ENCODE measurements at regions not wholly inside any gene's neighbourhood (a gene's known extent, or its start where the extent isn't known, plus 50 kb on each side); places are given as distances from the start of the nearest gene placed in this dataset.

DNA sequence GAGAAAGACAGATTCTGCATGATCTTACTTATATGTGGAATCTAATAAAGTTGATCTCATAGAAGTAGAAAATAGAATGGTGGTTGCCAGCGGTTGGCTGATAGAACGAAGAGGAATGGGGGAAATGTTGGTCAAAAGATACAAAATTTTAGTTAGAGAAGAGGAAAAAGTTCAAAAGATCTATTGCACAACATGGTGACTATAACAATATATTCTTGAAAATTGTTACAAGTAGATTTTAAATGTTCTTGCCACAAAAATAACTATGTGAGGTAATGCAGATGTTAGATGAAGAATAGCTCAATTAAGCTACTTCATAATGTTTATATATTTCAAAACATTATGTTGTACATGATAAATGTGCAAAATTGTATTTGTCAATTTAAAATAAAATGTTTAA lies 112.3 kb upstream of the SMIM30 start:
- TF ChIP-seq, protein P1, sequence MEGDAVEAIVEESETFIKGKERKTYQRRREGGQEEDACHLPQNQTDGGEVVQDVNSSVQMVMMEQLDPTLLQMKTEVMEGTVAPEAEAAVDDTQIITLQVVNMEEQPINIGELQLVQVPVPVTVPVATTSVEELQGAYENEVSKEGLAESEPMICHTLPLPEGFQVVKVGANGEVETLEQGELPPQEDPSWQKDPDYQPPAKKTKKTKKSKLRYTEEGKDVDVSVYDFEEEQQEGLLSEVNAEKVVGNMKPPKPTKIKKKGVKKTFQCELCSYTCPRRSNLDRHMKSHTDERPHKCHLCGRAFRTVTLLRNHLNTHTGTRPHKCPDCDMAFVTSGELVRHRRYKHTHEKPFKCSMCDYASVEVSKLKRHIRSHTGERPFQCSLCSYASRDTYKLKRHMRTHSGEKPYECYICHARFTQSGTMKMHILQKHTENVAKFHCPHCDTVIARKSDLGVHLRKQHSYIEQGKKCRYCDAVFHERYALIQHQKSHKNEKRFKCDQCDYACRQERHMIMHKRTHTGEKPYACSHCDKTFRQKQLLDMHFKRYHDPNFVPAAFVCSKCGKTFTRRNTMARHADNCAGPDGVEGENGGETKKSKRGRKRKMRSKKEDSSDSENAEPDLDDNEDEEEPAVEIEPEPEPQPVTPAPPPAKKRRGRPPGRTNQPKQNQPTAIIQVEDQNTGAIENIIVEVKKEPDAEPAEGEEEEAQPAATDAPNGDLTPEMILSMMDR (IDR thresholded peaks at IDR 0.05; ENCODE audit: unreplicated experiment) = no peak
- no peak overlapping the region for H3K27ac Mint-ChIP-seq (ENCODE audit: low read depth, unreplicated experiment)
- POLR2A ChIA-PET = no interaction called here
- CTCF ChIA-PET = no interaction called here
- intact Hi-C loops (cut with micrococcal nuclease) = no loop called here
- no peak for DNase-seq (ENCODE audit: unreplicated experiment)
- no peaks in the 10 kb centered on the region for H3K27me3 Mint-ChIP-seq (ENCODE audit: insufficient read depth, unreplicated experiment)
- no peaks in the 10 kb centered on the region for H3K36me3 Mint-ChIP-seq (ENCODE audit: insufficient read depth, unreplicated experiment)
- H3K9me3 Mint-ChIP-seq (ENCODE audit: unreplicated experiment) = peaks cover 16% of the 10 kb centered on the region
- H3K4me1 Mint-ChIP-seq (ENCODE audit: insufficient read depth, unreplicated experiment) = no peaks in the 10 kb centered on the region
- H3K4me3 Mint-ChIP-seq (ENCODE audit: unreplicated experiment) = no peak overlapping the region
- no TSS peak for BruUV-seq (replicated peaks)

DNA sequence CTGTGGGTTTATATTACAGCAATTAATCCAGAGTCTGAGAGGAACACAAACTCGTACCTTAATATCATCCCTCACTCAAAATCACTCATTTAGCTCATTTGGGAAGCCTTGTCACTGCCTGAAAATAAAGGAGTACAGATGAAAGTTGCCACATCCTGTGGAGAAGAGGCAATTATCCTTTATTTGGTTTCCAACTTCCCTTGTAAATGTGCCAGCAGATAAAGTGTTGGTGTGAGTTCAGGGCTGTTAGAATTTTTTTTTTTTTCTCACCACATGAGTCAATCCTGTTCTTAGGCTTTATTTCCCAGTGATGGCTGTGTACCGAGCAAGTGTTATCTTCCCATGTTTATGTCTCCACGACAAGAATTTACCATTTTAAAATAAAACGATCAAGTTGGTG lies 99.0 kb upstream of the SMIM30 start:
- CTCF ChIA-PET = interaction anchor here (0.7 kb wide), 1 partner anchor 13 kb away, joined by 4 read pairs; no protein-coding TSS in a partner anchor
- Mint-ChIP-seq H3K4me3 (ENCODE audit: unreplicated experiment) (no peak overlapping the region), H3K9me3 (ENCODE audit: unreplicated experiment) (no peaks in the 10 kb centered on the region), H3K27ac (ENCODE audit: low read depth, unreplicated experiment) (no peak overlapping the region), H3K4me1 (ENCODE audit: insufficient read depth, unreplicated experiment) (no peaks in the 10 kb centered on the region), H3K36me3 (ENCODE audit: insufficient read depth, unreplicated experiment) (no peaks in the 10 kb centered on the region), H3K27me3 (ENCODE audit: insufficient read depth, unreplicated experiment) (no peaks in the 10 kb centered on the region)
- no TSS peak for BruUV-seq (replicated peaks)
- POLR2A ChIA-PET = no interaction called here
- TF ChIP-seq, protein P1 (IDR thresholded peaks at IDR 0.05; ENCODE audit: unreplicated experiment) = no peak
- intact Hi-C loops (cut with micrococcal nuclease) = no loop called here
- DNase-seq (ENCODE audit: unreplicated experiment) = no peak

DNA sequence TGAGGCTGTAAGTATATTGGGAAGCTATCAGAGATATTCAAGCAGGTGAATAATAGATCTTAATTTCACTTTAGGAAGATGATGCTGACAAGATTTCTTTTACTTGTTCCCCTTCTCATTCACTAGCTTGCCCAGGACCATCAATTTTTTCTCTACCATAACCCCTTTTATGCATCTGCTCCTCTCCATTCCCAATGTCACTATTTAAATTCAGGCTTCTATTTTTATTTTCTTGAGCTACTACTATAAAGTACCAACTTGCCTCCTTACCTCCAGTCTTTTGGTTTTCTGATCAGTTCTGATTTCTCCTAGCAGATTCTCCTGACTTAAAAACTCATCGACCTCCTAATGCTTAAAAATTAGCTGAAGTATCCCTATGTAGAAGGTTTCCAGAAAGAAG lies 97.7 kb upstream of the SMIM30 start:
- TF ChIP-seq, protein P1 (IDR thresholded peaks at IDR 0.05; ENCODE audit: unreplicated experiment) = no peak
- Mint-ChIP-seq H3K36me3 (ENCODE audit: insufficient read depth, unreplicated experiment) (no peaks in the 10 kb centered on the region), H3K27ac (ENCODE audit: low read depth, unreplicated experiment) (no peak overlapping the region), H3K27me3 (ENCODE audit: insufficient read depth, unreplicated experiment) (no peaks in the 10 kb centered on the region), H3K9me3 (ENCODE audit: unreplicated experiment) (no peaks in the 10 kb centered on the region), H3K4me3 (ENCODE audit: unreplicated experiment) (no peak overlapping the region), H3K4me1 (ENCODE audit: insufficient read depth, unreplicated experiment) (no peaks in the 10 kb centered on the region)
- no peak for DNase-seq (ENCODE audit: unreplicated experiment)
- ChIA-PET POLR2A (no interaction called here), CTCF (interaction anchor here (0.6 to 1.1 kb wide), 2 partner anchors 41 to 48 kb away, joined by 3 to 5 read pairs; no protein-coding TSS in a partner anchor)
- intact Hi-C loops (cut with micrococcal nuclease) = no loop called here
- no TSS peak for BruUV-seq (replicated peaks)

DNA sequence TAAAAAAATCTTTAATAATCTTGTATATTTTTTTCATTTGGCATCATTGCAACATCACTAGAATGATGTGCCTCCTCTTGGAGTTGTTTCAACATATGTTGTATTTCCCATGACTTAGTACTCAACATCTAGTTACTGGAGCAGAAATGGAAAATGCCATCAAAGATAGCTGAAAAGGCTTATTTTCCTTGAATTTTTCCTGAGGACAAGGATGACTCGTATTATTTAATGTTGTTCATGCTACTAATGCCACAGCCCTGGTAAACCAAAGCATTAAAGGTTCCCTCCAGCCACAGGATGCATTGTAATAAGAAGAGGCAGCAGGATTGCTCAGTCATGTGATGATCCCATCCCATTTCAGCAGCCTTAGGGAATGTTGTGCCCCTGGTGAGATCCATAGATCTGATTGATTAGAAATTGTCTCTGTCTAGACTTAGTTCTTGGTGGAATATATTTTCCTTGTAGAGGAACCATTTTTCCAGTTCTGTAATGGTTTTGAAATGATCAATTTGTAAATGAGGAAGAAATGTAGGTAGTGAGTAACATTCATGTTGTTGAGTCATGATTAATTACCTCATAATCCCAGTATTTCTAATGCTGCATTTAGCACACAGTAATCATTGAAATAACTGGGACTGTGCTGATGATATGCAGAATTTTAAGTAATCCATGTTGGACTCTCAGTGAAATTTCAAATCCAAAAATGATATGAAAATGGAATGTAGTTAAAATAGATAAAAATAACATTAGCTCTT lies 91.3 kb upstream of the SMIM30 start:
- TF ChIP-seq, protein P1 (IDR thresholded peaks at IDR 0.05; ENCODE audit: unreplicated experiment) = no peak
- POLR2A ChIA-PET = no interaction called here
- no peaks in the 10 kb centered on the region for H3K9me3 Mint-ChIP-seq (ENCODE audit: unreplicated experiment)
- CTCF ChIA-PET = interaction anchor here (0.6 to 1.4 kb wide), 3 partner anchors 9 to 958 kb away, joined by 3 to 7 read pairs (median 3); no protein-coding TSS in a partner anchor
- no peak overlapping the region for H3K4me3 Mint-ChIP-seq (ENCODE audit: unreplicated experiment)
- H3K27me3 Mint-ChIP-seq (ENCODE audit: insufficient read depth, unreplicated experiment) = no peaks in the 10 kb centered on the region
- no TSS peak for BruUV-seq (replicated peaks)
- peaks cover 6% of the 10 kb centered on the region for H3K4me1 Mint-ChIP-seq (ENCODE audit: insufficient read depth, unreplicated experiment)
- intact Hi-C loops (cut with micrococcal nuclease) = no loop called here
- DNase-seq (ENCODE audit: unreplicated experiment) = peak; percentile 12
- H3K36me3 Mint-ChIP-seq (ENCODE audit: insufficient read depth, unreplicated experiment) = no peaks in the 10 kb centered on the region
- no peak overlapping the region for H3K27ac Mint-ChIP-seq (ENCODE audit: low read depth, unreplicated experiment)
